8988T (cell line): ENCODE measurements at regions not wholly inside any gene's neighbourhood (a gene's known extent, or its start where the extent isn't known, plus 50 kb on each side); places are given as distances from the start of the nearest gene placed in this dataset.
"Not testable (repeated sequence)": the region's sequence is repeated elsewhere in the genome, so short reads cannot be mapped to it uniquely, and the experiment has no call there.

ENCODE experiments used
- DNase-seq: peaks from one replicate; pipeline ENCODE4 v3.0.0; 2011

- no peak for DNase-seq
Measured at GRCh38 chr10:83522456-83522855, 616.9 kb upstream of the GHITM start.

DNA sequence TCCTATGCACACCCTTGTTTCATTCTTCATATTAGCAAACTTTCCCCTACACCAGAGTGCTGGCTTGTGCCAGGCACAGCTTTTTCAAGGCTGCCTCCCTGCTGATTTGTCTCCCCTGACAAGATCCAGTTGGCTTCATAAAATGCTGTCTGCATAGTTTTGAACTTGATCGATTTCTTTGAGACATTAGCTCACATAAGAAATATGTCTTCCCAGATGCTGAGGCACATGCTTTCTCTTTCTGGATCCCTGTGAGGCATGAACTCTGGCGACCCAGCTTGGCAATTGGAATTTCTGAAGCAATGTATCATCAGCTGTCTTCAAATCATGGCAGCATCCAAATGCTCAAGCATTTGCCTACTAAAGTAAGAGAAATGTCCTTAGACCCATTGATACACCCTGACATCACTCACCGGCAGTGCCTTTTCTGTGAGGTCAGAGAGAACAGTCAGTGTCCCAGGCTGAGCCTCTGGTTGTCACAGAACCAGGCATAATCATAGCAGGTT is 616.4 kb upstream of the GHITM start:
- DNase-seq, result no peak

- no peak for DNase-seq
Measured at GRCh38 chr10:83527934-83528333, 611.4 kb upstream of the GHITM start.

- no peak for DNase-seq
Measured at GRCh38 chr10:83533290-83533689, 606.0 kb upstream of the GHITM start.

- DNase-seq, result no peak
Measured at GRCh38 chr10:83536426-83536825, 602.9 kb upstream of the GHITM start.

DNA sequence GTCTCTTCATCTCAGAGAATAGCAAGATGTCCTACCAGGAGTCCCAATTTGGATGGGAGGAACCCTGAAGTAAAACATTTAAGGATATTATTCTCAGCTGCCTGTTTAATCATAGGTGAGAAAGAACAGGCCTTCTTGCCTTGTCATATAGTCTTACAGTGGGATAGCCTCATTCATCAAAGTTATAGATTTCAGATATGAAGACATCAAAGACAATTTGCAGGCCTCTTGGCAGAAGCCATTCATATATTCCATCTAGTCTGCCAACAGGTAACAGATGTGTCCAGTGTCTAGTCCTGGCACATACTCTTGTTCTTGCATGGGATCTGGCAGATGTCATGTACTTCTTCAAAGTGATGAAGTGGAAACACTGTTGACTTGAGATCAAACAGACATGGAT is 601.3 kb upstream of the GHITM start:
- DNase-seq, result no peak

GRCh38 chr10:83539528-83540308 is 599.6 kb upstream of the GHITM start:
- DNase-seq, result no peak

DNA sequence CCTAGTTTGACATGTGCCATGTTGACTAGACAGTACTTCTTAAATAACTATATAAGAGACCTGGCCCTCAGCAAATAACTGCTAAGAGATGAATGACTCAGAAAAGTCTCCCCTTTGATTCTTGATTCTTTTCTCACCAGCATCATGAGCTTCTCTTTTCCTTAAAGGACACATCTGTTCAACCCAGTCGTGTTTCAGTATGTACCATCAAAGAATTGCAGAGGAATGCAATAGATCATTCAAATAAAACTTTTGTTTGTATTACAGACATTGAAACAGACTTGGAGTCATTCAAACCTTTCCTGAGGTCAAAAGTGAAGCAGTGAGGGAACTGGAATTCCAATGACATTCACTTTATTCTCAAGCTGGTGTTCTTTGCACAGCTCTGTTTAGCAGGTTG is 598.3 kb upstream of the GHITM start:
- no peak for DNase-seq

- DNase-seq, result no peak
Measured at GRCh38 chr10:83542774-83543411, 596.4 kb upstream of the GHITM start.

DNA sequence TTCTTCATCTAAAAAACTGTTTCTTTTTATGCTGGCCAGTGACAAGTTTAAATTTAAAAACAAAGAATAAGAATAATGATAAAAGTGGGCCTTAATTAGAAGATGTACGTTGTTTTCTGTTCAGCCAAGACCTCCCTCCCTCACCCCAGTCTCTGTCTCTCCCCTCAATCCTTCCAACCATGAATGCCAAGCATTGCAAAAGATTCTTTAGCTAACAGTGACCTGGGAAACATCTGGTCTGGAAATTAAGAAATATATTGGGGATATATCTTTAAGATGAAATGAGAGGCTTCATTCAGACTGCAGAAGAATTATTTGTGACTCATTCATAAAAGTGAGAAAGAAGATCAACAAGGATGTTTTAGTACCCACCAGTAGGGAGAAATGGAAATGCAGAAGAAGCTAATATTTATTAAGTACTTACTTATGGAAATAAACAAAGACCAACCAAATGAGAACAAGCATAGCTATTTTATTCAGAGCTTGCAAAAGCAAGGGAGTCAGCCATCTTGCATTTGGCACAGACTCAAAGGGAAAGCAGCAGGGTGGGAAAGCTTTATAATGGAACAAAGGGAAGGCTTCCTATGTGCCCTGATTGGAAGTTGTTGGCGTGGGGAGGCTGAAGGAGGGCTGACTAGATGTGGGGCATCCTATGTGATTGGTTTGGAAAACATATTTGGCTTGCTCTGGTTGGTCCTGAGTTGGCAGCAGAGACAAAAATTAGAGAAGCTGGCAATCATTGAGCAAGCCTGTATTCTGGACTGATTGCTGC is 595.4 kb upstream of the GHITM start:
- no peak for DNase-seq

GRCh38 chr10:83545901-83546391 is 593.4 kb upstream of the GHITM start:
- DNase-seq, result no peak

DNA sequence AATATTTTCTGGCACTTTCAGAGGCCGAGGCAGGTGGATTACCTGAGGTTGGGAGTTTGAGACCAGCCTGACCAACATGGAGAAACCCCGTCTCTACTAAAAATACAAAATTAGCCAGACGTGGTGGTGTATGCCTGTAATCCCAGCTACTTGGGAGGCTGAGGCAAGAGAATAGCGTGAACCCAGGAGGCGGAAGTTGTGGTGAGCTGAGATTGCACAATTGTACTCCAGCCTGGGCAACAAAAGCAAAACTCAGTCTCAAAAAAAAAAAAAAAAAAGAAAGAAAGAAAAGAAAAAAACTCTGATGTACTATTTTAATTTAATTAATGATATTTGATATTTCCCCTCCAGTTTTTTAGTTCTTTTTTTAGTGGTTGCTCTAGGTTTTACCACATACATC is 588.1 kb upstream of the GHITM start:
- not testable (repeated sequence) for DNase-seq

- DNase-seq, result no peak
Measured at GRCh38 chr10:83553366-83553765, 585.9 kb upstream of the GHITM start.

GRCh38 chr10:83555264-83555663 is 584.0 kb upstream of the GHITM start:
- DNase-seq, result no peak

DNA sequence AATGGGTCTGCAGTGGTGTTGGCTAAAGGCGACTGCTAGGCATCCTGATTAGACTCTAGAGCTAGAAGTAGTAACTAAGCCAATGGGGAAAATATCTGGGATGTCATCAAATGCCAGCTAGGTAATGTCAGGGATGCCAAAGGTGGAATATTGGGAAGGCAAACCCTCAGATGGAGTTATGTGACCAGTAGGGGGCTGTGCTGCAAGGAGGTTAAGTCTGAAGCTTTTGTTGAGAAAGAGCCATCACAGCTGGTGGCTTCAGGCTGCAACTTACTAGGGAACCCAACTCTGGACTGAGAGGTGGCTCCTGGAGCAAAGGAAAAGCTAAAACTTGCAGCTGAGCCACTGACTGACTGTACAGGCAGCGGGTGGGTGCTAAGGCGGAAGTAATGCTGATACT is 576.9 kb upstream of the GHITM start:
- DNase-seq, result no peak

- DNase-seq, result no peak
Measured at GRCh38 chr10:83564889-83565588, 574.3 kb upstream of the GHITM start.

- no peak for DNase-seq
Measured at GRCh38 chr10:83572036-83572435, 567.3 kb upstream of the GHITM start.

DNA sequence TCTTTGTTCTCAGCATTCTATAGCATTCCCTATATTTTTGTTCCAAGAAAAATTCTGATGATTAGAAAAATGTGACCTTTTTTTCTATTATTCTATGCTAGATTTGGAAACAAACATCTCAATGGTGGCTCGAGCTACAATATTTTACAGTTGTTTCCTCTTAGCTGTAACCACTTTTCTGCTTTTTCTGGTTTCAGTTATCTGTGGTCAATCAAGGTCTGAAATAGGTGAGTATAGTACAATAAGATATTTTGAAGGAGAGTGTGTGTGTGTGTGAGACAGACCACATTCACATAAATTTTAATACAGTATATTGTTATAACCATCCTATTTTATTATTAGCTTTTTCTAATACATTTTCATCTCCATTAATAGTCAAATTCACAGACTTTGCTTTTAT is 564.5 kb upstream of the GHITM start:
- no peak for DNase-seq

DNA sequence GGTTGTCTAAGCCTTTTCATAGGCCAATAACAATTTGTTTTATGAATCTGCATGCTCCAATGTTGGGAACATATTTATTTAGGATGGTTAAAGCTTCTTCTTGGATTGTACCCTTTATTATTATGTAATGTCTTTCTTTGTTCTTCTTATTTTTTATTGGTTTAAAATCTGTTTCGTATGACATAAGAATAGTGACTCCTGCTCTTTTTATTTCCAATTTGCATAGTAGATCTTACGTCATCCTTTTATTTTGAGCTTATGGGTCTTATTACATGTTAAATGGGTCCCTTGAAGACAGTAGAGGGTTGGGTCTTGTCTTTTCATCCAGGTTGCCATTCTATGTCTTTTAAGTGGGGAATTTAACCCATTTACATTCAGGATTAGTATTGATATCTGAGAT is 561.9 kb upstream of the GHITM start:
- DNase-seq, result no peak

DNA sequence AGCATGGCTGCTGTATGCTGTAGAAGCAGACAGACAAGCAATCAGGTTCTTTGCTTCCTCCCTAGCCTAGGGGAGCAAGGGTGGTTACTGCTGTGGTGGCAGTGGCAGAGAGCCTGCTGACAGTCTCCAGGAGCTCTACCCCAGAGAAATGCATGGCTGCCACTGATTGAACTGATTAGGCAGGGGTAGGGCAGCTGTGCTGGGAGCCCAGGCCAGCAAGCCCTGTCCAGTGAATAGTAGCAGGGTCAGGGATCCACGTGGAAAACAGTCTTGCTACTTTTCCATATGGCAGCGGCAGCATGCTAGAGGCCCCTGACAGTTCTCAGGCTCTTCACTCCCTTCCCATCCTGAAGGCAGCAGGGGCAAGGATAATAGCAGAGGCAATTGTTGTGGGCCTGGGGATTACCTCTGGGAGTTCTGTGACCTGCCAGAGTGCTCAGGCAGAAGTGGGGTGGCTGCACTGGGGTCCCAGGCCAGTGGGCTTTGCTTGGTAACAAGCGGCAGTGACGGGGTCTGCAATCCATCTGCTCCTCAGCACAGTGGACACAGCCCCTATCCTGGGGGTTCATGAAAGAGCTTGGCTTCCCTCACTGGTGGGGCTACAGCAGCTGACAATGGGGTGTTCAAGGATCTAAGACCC is 558.8 kb upstream of the GHITM start:
- DNase-seq, result no peak

- DNase-seq, result no peak
Measured at GRCh38 chr10:83582407-83583095, 556.8 kb upstream of the GHITM start.

- no peak for DNase-seq
Measured at GRCh38 chr10:83585686-83586085, 553.6 kb upstream of the GHITM start.
